DMS153 (cell line): ENCODE measurements at regions not wholly inside any gene's neighbourhood (a gene's known extent, or its start where the extent isn't known, plus 50 kb on each side); places are given as distances from the start of the nearest gene placed in this dataset.
"Not testable (repeated sequence)": the region's sequence is repeated elsewhere in the genome, so short reads cannot be mapped to it uniquely, and the experiment has no call there.

Source experiments
- DNase-seq: peaks from one replicate; lab custom pipeline; 2025; lab: John Stamatoyannopoulos, UW

DNA sequence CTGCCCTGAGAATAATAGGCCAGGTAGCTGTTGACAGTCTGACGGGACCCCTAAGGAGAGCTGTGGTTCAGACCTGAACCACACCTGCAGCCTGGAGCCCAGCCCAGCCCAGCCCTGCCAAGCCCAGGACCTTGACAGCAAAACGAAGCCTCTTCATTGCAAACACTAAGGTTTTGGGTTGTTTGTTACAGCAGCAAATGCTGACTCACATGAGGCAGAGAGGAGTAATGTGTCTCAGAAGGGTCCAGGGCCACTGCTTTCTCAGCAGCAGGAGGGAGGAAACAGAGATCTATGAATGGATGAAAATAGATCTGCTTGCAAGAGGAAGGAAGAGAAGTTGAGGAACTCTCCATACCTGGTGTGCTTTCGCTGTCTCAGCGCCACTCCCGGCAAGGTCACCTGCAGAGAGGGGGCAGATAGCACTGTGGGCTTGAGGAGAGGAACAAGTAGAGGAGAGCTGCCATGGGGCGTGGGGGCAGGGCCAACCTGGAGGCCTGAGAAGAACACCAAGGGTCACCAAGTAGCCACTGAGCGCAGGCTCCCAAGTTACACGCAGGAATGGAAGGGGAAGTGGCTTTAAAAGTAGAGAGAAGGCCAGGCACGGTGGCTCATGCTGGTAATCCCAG is 127.2 kb downstream of the ZNF281 start:
- no peak for DNase-seq

DNA sequence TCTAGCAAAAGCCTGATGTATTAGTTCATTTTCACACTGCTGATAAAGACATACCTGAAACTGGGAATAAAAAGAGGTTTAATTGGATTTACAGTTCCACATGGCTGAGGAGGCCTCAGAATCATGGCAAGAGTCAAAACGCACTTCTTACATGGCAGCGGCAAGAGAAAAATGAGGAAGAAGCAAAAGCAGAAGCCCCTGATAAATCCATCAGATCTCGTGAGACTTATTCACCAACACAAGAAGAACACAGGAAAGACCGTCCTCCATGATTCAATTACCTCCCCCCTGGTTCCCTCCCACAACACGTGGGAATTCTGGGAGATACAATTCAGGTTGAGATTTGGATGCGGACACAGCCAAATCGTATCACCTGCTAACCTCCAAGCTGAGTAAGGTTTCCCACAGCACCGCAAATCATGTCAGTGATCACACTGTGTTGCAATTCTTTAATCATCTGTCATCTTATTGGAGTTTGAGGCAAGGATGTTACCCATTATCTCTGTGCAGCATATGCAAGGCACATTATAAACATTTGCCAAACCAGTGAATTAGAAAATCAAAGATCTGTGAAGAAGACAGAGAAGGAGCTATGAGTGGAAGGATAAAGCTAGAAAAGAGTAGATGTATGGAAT is 128.5 kb downstream of the ZNF281 start:
- no peak for DNase-seq

DNA sequence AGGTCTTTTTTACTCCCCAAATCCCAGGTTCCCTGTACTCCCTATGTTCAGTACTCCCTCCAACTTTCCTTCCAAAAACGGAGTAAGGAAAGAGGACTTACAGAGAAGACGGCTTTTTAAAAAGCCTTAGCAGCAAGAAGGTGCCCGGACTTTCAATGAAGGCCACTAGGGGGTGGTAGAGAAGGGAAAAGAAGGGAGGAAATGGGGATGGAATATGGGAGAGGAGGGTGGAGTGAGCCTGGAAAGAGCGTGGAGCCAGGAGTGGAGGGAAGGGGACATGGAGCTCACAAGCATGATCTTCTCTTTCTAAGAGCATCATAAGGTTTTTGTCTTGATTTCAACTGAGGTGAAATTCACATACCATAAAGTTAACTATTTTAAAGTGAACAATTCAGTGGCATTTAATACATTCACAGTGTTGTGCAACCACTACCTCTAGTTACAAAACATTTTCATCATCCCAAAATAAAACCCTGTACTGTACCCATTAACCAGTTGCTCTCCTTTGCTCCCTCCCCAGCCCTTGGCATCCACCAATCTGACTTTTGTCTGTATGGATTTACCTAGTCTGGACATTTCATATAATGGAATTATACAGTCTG is 129.9 kb downstream of the ZNF281 start:
- peak; percentile 42 for DNase-seq

DNA sequence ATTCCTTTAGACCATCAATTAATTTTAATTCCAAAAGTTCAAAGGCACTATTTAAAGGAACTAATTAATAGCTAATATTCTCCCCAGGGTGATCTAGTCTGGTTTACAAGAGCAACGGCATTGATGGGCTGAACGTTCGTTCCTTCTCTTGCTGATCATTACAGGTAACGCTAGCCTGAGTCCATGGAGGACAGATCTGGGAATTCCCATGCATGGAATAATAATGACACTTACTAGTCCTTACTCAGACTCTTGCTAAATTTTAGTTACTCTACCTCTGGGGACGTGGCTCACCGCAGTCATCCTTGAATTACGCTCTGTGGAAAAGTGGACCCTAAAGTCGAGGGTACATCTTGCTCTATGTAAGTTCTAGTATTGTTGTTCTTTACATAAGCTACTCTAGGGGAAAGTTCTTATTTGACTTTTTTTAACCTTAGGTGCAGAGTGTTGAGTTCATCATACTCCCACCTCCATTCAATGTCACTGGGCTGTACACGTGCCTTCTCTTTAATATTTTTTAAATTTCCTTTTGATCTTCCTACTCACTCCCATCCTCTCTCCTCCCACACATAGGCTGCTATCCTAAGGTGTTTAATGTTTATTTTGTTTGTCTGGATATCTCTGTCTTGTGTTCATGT is 133.9 kb downstream of the ZNF281 start:
- no peak for DNase-seq

DNA sequence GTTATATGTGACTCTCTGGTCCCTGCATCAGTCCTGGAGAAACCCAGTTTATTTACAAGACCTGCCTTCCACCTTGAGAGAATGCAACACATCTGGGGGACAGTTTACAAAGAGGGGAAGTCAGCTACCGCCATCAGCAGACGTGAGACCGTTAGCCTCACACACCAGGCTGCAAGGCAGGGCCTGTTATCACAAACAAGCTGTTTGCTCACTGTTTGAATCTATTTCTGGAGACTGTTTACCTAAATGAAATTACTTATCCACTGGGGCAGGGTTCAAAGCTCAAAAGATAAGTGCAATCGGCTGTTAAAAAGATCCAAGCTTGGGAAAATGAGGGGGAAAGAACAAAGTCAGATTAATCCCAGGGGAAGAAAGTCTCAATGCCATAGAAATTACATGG is 134.4 kb downstream of the ZNF281 start:
- DNase-seq = no peak

DNA sequence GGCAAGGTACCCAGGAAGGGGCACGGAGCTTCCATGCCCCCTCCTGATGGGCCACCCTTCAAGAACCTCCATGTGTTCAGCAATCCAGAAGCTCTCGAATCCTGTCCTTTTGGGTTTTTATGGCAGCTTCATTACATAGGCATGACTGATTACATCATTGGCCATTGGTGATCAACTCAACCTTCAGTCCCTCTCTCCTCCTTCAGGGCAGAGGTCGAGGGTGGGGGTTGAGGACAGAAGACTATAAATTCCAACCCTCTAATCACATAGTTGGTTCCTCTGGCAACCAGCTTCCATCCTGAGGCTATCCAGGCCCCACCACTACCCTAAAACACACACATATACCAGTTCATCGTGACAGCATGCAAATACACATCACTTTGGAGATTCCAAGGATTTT is 135.7 kb downstream of the ZNF281 start:
- no peak for DNase-seq

DNA sequence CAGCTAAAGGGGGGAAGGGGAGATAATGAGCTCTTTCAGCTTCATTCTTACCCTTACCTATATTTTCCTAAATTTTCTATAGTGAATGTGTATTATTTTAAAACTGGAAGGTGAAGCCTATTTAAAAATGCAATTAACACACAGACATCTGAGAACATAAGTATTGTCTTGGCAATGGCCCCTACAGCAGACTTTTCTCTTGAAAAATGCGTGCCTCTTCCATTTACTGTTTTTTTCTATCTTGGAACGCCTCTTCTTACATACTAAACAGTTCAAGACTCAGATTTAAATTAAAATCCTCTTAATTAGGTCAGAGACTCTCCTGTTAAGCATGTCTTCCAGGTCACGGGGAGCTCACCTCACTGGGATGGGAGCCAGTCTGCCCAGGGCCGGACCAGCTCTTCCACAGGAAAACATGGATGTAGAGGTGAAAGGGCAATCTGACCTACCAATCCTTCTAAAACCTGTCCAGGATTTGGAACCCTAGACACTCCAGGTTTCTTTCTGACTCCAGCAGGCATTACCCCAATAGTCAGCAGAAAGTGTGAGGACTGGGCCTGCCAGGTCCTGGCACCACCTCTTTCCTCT is 137.3 kb downstream of the ZNF281 start:
- no peak for DNase-seq

DNA sequence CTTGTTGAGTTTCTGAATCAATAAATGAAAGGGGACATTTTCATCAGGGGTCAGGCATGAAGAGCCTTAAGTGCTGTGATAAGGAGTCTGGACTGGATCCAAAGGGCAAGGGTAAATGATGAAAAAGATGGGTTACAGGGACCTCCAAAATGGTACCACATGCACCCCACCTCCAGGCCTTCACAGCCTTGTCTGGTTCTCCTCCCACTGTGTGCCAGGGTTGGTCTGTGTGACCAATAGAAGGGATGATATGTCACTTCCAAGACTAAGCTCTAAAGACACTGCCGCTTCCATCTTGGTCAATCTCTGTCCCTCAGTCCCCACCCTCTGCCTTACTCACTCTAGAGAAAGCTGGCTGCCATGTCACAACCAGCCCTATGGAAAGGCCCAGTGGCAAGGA is 140.6 kb downstream of the ZNF281 start:
- DNase-seq = no peak

DNA sequence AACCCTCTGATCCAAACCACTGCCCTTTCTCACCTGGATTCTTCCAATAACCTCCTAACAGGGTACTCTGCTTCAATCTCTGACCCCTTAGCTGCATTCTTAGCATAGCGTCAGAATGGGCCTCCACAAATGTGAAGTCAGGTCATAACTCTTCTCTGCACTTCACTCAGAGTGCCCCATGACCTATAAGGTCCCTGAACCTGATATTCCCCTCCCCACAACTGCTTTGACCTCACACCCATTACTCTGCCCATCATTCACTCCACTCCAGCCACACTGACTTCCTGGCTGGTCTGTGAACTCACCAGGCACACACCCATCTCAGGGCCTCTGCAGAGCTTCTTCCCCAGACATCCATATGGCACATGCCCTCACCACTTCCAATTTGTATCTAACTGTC is 141.9 kb downstream of the ZNF281 start:
- DNase-seq = no peak

DNA sequence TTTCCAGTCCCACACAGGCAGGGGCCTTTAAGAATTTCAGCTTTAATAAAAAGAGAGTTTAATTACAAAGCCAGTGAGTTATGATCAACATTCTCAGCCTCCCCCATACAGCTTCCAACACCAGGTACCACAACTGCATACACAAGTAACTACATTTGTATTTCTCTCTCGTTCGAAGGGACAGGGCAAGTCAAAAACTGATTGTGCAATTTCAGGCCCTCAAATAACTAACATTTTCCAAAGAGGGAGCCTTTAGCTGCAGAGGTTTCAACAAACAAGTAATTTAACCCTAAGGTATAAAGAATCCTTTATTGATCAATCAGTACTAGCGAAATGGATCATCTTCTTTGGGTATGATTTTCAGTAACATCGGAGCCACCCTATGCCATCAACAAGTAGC is 142.4 kb downstream of the ZNF281 start:
- no peak for DNase-seq

DNA sequence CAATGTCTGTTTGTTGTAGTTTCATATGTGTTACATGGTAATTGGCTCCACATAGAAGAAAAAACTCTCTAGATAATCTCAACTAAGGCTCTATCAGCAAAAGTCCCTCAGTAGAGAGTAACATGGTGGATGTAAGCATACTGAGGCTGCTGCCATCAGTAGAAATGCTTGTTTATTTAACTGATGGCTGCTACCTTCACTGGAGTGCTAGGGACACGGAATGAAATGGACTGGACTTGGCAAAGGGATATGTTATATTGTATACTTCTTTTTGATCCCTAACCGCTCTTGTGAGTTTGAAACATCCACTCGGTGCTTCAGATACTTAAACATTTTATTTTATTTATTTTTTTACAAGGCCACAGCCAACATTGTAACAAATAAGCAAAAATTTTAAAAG is 143.0 kb downstream of the ZNF281 start:
- DNase-seq = no peak

DNA sequence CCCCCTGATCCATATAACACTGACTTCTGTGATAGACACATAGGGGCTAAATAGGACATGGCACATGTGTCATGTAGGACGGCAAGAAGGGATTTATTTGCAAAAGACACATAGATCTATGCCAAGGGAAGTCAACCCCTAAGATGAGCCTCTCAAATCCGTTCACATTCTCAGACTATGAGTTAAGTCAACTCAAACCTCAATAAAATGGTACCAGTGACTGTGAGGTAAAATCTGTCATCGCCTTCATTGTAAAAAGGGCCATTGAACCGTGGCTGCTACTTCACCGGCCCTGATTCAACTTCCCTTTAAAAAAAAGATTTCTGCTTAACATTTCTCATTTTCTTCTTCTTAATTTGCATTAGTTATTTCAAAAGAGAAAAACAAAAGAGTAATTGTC is 144.0 kb downstream of the ZNF281 start:
- DNase-seq = no peak

DNA sequence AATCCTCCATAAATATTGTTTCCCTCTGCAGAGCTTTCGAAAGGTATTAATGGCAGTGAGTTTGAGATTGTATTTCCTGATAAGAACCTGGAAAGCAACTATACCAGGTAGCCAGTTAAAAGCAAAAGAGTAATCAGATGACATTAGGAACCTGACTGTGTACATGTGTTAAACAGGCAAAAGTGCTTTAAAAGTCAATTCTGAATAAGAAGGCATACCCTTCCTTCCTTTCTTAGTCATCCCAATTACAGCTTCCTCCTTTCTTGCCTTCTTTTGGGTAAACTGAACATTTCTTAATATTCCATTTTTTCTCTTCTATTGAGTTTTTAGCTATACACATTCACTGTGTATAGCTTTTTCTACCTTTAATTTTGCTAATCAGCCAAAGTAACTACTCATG is 144.7 kb downstream of the ZNF281 start:
- no peak for DNase-seq

DNA sequence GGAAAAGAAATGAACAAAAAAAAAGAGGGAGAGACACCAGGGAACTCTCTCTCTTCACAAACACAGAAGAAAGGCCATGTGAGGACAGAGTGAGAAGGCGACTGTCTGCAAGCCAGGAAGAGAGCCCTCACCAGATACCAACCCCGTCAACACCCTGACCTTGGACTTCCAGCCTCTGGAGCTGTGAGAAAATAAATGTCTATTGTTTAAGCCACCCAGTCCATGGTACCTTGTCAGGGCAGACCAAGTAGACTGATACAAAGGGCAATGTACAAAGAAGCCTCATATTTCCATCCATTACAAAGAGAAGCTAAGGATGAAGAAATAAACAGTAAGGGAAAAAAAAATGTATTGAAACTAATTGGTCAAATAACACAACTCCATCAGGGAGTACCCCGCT is 146.6 kb downstream of the ZNF281 start:
- no peak for DNase-seq

DNA sequence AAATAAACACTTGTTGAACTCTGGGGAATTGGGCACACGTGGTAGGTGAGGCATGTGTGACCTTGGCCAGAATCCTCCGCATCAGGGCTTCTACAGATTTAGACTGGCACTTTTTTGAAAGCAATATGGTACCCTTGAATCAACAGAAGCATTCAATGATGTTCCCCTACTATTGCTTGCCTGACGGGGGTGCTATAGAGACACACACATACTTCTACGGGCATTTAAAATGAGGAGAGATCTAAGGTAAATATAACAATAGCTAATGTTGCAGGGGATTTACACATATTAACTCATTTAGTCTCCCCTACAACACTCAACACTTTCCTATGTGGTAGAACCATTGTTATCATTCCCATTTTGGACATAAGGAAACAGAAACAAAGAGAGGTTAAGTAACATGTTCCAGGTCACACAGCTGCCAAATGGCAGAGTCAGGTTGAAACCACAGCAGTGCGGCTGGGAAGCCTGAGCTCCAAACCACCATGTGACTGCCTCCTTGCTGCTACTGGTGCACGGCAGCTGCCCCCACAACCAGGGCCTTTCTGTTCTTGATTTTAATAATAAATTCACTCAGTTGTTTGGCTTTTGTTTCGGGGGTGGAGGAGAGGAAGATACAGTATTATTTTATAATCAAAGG is 147.4 kb downstream of the ZNF281 start:
- DNase-seq = no peak

DNA sequence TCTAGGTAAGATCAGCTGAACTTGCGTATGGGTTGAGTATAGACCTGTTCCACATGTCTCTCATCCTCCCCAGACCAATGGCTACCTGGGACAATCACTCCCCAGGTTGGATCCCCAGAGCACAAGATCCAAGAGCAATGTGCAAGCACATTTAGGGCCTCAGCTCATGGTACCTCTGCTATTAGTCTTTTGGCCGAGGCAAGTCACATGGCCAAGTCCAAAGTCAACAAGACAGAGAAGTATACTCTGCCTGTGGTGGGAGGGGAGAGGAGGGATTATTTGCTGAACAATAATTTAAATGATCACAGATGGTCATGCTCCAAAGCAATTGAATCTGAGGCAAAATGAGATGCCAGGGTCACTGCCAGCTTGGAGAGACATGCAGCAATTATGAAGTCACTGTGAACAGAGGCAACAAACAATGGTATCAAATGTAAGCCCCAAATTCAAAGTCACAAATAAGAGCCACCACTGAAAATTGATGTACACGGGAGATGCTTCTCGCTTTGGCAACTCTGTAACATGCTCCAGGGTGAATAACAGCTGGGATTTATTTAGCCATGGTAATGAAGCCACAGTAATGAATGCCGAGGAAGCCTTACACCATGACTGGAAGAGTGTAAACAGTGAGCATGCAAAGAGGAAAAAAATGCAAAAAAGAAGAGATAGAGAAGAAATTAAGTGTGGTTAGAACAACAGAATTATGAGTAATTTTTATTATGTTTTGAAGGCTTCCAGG is 149.1 kb downstream of the ZNF281 start:
- peak; percentile 45 for DNase-seq

DNA sequence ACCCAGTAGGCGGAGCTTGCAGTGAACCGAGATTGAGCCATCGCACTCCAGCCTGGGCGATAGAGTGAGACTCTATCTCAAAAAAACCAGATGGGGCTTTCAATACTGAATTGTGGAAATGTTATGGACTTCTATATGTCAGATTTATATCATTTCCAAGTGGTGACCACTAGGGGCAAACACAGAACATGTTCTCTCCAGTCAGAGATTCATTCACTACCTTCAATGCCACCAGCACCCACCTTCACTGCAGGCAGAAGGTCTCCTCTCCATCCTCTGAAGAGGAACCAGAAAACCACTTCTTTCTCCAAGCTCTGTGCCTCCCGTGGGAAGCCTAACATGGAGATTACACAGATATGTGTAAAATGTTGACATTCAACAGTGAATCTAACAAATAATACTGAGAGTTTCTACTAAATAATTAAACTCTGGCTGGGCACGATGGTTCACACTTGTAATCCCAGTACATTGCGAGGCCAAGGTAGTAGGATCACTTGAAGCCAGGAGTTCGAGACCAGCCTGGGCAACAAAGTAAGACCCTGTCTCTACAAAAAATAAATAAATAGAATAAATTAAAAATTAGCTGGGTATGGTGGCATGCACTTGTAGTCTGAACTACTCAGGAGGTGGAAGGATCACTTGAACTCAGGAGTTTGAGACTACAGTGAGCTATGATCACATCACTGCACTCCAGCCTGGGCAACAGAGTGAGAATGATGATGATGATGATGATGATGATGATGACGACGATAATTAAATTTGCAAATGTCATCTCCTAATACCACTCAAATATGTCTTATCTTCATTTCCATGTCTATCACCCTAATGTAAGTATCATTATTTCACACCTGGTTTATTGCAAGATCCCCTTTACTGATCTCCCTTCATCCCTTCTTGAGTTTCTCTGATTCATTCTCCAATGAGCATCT is 151.1 kb downstream of the ZNF281 start:
- peak; percentile 38 for DNase-seq

DNA sequence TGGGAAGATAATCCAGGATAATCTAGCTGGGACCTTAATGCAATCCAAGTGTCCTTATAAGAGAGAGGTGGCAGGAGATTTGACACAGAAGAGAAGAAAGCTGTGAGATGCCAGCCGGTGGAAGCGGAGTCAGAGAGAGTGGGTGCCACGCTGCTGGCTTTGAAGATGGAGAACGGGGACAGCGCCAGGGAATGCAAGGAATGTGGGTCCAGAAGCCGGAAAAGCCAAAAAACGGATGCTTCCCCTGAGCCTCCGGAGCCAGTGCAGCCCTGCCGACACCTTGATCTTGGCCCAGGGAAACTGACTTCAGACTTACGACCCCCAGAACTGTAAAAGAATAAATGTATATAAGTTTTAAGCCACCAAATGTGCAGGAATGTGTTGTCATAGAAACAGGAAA is 152.6 kb downstream of the ZNF281 start:
- DNase-seq = no peak

DNA sequence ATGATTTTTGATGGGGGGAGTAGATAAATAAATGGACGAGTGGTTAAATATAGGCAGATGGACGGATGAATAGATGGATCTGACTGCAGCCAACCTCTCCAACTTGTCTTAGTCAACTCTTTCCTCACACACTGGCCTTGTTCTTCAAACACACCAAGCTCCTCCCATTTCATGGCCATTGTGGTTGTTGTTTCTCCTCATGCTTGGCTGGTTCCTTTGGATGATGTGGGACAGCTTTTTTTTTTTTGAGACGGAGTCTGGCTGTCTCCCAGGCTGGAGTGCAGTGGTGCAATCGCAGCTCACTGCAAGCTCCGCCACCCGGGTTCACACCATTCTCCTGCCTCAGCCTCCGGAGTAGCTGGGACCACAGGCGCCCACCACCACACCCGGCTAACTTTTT is 155.2 kb downstream of the ZNF281 start:
- DNase-seq = not testable (repeated sequence)

DNA sequence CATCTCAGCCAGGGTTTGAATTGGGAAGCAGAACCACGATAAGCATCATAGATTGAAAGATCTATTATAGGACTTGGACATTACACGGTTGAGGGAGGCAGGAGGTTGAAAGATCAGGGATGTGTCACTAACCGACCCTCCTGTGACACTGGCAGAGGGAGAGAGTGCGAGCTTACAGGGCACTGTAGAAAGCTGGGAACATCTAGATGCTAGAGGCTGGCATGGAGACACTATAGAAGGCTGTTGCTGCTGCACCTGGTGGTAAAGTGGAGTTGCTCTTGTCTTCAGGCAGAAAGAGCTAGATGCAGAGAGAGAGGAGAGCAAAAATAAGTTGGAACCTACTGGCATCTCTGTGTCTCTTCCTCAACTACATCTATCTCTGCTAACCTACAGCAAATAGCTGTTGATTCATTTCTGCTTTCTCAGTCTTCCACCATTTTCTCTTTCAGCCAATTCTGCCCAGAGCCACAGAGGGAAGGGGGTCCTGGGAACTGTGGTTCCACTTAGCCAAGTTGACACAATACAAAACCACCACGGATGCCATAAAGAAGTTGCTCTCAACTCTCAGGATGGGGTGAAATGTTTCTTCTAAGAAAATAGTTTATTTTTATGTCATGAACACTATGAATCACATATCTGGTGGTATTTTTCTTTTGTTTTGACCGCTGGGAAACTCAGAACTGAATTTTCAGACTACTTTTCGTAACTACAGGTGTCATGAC is 155.9 kb downstream of the ZNF281 start:
- no peak for DNase-seq
